ENCODE measurements at regions not wholly inside any gene's neighbourhood (a gene's known extent, or its start where the extent isn't known, plus 50 kb on each side); places are given as distances from the start of the nearest gene placed in this dataset.

- TF ChIP-seq CTCF (IDR thresholded peaks at IDR 0.05) (no peak), POLR2A (IDR thresholded peaks at IDR 0.05) (no peak)
Measured at GRCh38 chrX:45727761-45728160, 527.1 kb upstream of the DIPK2B start.
